SK-N-DZ (cell line): ENCODE measurements at regions not wholly inside any gene's neighbourhood (a gene's known extent, or its start where the extent isn't known, plus 50 kb on each side); places are given as distances from the start of the nearest gene placed in this dataset.
"Not testable (repeated sequence)": the region's sequence is repeated elsewhere in the genome, so short reads cannot be mapped to it uniquely, and the experiment has no call there.

Experiments
- DNase-seq: peaks from one replicate; pipeline ENCODE4 v3.0.0-alpha.2; 2015; ENCODE audit warnings: low spot score

DNA sequence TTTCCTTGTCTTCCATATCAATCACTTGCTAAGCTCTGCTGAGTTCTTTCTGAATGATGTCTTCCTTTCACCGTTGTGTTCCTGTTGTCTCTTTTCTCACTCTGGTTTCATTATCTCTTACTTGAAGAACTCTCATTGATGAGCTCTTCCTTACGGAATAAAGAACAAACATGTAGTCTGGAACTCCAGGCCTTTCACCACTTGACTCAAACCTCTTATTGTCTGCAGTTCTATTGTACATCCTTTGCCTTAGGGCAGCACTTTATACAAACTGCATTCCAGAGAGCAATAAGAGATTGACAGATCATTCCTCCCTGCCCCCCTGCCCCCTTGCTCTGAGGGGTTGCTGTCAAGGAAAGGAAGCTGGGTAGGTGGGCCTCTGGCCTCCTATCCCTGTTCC lies 517.4 kb downstream of the TMEM135 start:
- no peak for DNase-seq

DNA sequence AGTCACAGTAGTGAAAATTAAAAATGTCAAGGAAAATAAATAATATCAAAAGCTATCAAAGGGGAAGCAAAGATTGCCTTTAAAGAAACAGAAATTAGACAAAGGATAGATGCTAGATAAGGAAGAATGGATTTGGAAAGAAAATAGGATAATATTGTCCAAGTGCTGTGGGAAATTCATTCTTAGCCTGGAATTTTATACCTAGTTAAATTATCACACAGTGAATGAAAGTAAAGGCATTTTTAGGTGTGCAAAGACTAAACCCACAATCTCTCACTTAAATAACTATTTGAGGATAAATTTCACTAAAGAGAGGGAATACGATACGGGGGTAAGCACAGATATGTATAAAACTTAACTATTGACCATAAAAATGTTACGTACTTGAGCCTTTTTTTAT lies 511.1 kb downstream of the TMEM135 start:
- no peak for DNase-seq

DNA sequence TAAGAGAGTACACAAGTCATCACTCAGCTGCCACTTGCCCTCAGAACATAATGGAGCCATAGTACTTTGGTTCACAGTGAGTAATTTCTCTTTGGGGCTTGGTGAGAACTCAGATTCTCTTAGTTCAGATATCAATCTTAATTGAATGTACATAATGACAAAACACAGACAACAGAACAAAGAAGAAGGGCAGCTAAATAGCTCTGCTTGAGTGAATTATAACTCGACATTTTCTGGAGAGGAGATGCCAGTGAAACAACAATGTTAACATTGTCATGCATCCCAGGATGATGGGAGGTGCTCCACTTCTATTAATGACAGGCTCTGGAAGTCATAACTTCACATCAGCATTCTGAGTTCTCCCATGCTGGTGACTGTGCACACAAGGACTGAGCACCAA lies 508.1 kb downstream of the TMEM135 start:
- DNase-seq: peak; percentile 80

DNA sequence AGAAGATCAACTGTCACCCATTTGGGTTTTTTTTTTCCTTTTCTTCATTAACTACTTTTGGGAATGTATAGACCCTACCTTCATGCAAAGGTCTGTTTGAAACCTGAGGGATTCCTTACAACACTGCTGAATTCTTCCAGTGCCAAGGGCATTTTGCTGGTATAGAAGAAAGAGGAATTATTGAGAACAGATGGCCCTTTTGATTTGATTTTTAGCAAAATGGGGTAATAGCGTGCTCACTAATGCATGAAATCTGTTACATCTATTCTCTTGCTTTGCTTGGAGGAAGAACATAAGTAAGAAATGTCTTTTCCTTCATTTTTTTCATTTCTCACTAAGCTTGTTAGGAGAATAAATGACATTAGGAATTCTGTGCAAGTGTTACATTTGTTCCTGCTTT lies 501.9 kb downstream of the TMEM135 start:
- peak; percentile 61 for DNase-seq

DNA sequence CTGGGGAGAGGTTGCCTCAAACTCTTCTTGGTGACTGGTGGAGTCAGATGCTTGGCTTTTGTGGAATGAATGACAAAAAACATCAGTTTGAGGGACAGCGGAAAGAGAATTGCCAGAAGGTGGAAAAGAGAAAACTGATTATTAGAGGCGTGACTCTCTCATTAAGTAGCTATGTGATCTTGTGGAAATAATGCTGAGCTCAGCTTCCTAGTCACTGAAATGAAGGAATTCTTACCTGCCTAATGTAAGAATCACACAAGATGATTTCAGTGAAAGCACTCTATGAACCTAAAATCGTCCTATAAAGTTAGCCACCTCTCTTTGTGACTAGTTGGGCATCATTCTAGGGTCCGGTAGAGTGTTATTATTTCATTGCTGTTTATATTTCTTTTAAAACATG lies 498.8 kb downstream of the TMEM135 start:
- DNase-seq: no peak

DNA sequence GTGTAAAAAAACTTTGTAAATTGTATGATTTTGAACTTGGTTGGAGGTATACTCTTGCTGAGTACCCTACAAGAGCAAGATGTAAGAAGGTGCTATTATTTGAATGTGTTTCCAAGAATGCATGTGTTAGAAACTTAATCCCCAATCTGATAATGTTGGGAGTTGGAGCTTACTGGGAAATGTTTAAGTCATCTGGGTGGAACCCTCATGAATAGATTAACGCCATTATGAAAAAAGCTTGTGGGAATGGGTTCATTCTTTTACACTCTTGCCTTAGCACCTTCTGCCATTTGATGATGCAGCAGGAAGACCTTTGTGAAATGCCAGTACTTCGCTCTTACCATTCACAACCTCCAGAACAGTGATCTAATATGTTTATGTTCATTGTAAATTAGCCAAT lies 498.3 kb downstream of the TMEM135 start:
- DNase-seq: no peak

DNA sequence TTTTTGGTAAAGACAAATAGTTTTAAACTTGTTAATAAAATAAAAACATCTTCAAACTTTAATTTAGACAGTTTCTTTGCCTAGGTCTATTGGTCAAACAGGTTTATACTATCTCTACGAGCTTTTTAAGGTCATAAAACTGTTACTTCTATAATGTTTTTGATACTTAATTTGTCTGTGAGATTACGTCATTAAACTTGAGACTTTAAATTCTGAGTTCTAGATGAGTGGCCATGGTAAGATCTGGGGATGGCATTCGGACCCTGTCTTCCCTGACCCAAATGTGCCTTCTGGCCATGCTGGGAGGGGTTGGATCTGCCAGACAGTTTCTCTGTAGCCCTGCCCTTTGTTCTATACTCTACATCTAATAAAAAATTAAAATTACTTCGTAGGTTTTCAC lies 497.8 kb downstream of the TMEM135 start:
- DNase-seq: no peak

DNA sequence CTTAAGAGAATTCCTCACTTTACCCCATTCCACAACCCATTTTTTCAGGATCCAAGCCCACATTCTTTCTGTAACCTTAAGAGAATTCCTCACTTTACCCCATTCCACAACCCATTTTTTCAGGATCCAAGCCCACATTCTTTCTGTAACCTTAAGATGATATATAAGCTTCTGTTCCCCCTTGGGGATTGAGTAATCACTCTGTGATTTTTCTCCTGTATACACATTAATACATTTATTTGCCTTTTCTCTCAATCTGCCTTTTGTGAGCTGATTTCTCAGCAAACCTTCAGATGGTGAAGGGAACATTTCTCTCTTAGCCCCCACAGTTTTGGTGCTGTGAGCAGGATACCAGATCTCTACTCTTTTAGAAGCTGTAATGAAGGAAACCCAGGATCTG lies 494.1 kb downstream of the TMEM135 start:
- not testable (repeated sequence) for DNase-seq

DNA sequence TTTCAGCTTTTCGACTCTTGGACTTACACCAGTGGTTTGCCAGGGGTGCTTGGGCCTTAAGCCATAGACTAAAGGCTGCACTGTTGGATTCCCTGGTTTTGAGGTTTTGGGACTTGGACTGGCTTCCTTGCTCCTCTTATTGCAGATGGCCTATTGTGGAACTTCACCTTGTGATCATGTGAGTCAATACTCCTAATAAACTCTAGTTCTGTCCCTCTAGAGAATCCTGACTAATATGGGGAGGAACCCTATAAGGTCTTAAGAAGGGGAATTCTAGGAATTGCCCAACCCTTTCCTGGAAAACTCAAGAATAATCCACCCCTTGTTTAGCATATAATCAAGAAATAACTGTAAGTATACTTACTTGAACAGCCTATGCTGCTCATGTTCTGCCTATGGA lies 491.8 kb downstream of the TMEM135 start:
- no peak for DNase-seq

DNA sequence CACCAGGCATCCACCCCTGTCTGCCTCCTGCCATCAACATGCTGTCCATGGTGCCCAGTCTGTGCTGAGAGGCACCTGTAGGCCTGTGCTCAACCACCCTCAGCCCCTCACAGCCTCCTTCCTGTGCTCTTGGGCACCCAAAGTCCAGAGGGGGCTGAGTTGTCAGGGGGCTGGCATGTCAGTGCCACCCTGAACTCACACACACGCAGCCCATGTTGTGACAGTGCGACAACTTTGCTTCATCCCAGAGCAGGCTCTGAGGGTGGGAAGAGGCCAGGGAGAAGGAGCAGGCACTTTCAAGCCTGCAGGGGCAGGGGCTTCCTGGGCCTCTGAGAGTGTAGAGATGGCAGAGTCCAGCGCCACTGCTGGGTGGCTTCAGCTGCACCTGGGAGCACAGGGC lies 491.0 kb downstream of the TMEM135 start:
- DNase-seq: no peak

DNA sequence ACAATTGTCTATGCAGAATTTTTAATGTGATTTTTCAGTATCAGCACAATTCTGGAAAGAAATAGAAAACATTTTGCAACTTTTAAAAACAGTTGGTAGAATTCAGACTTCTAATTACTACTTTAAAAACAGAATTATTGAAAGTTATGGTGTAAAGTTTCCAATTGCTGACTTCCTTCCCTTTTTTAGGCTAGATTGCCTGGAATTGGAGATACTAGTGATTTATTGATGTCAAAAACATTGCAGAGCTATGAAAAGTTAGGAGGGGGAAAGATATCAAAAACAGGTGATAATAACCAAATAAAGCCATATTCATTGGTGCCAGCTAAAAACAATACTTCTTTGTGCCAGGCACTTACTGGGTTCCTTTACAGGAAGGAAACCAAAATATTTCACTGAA lies 485.5 kb downstream of the TMEM135 start:
- no peak for DNase-seq

DNA sequence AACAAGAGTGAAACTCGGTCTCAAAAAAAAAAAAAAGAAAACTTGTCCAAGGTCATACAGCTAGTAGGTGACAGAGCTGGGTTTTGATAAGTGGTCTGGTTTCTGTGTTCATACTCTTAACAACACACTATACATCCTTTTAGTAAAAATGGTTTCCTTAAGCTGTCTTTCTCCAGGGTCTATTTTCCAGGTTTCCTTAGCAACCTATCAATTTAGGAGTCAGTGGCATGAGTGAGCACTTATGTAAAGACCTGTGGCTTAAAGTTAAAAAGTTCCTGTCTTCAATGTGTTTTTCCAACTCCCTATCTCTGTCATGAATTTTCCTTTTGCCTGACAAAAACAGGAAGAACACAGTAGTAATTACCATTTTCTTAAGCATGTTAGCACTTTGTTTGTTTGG lies 480.5 kb downstream of the TMEM135 start:
- no peak for DNase-seq

DNA sequence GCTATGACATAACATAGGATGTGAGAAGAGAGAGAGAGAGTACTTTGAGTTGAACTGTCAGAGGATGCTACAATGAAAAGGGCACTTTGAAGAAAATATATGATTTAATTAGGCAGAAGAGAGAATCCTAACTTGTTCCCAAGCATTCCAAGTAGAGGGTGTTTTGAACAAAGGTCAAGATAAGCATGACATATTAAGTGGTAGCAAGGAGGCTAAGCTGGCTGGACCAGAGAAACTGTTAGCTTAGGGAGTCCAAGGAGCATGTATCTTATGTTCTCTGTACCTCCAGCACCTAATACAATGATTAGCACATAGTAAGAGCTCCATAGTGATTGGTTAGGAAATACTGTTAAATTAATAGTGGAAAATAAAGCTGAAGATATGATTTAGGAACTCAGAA lies 479.6 kb downstream of the TMEM135 start:
- no peak for DNase-seq

DNA sequence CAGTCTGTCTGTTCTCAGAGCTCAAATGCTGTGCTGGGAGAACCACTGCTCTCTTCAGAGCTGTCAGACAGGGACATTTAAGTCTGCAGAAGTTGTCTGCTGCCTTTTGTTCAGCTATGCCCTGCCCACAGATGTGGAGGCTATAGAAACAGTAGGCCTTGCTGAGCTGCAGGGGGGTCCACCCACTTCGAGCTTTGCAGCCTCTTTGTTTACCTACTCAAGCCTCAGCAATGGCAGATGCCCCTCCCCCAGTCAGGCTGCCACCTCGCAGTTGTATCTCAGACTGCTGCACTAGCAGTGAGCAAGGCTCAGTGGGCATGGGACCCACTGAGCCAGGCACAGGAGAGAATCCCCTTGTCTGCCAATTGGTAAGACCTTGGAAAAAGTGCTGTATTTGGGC lies 470.0 kb downstream of the TMEM135 start:
- not testable (repeated sequence) for DNase-seq

DNA sequence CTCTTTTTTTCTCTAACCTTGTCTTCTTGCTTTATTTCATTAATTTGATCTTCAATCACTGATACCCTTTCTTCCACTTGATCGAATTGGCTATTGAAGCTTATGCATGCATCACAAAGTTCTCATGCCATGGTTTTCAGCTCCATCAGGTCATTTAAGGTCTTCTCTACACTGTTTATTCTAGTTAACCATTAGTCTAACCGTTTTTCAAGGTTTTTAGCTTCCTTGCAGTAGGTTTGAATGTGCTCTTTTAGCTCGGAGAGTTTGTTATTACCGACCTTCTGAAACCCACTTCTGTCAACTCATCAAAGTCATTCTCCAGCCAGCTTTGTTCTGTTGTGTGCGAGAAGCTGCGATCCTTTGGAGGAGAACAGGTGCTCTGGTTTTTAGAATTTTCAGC lies 469.2 kb downstream of the TMEM135 start:
- DNase-seq: not testable (repeated sequence)

DNA sequence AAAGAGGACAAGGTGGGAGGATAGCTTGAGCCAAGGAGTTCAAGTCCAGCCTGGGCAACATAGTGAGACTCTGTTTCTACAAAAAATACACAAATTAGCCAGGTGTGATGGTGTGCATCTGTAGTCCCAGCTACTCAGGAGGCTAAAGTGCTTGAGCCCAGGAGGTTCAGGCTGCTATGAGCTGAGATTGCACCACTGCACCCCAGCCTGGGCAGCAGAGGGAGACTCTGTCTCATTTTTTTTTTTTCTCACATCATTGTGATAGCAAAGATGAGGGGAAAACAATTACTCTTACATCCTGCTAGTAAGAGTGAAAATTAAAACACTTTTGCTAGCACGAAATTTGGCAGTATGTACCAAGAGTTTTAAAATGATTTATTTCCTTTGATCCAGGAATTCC lies 463.7 kb downstream of the TMEM135 start:
- DNase-seq: no peak

DNA sequence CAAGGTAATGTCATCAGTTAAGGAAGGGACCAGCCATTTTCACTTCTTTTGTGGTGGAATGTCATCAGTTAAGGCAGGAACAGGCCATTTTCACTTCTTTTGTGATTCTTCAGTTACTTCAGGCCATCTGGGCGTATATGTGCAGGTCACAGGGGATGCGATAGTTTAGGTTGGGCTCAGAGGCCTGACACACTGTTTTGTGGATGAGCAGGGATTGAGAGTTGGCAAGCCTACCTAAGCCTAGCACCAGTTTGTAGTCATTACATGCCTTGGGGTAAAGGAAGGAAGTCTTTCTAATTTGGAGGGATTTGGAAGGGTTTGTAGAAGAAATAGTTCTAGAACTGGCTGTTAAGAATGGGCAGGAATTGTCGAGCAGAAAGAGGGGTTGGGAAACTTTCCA lies 457.2 kb downstream of the TMEM135 start:
- DNase-seq: not testable (repeated sequence)

DNA sequence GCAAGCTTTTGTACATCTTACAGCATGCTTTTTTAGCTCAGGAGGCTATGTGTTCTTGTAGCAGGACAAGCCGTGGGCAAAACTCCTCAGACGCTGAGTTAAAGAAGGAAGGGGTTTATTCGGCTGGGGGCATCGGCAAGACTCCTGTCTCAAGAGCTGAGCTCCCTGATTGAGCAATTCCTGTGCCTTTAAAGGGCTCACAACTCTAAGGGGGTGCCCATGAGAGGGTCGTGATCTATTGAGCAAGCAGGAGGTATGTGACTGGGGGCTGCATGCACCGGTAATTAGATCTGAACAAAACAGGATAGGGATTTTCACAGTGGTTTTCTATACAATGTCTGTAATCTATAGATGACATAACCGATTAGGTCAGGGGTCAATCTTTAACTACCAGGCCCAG lies 456.3 kb downstream of the TMEM135 start:
- DNase-seq: not testable (repeated sequence)

DNA sequence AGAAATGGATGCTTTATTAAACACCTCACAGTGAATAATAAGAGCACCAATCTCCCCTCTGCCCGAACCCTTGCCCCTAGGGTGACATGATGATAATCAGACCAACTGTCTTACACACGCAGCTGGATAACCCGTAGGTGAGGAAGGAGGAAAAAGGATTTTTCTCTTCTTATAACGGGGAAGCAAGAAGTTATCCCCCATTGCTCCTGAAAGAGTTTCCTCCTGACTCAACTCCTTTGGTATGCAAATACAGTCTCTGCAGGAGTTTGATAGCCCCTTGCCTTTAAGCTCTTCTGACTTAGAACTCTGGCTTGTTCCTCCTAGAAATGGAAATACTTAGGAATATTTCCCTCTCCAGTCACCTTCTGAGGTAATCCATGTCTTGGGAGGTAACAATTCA lies 455.8 kb downstream of the TMEM135 start:
- no peak for DNase-seq

DNA sequence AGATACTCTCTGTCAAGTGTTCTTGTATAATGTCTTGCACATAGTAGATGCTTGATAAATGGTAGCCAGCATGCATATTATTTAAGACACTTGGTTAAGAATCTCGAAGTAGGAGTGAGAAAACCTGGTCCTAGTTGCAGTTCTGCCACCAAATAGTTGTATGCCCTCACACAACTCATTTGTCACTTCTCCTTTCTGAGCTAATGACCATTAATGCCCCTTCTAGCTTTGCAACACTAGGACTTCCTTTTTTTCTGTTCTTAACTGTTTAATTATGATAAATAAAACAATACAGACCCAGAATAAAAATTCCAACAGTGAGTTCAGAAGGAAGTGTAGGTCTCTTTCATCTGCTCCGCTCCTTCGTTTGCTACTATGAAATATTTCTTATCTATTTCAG lies 453.6 kb downstream of the TMEM135 start:
- no peak for DNase-seq

DNA sequence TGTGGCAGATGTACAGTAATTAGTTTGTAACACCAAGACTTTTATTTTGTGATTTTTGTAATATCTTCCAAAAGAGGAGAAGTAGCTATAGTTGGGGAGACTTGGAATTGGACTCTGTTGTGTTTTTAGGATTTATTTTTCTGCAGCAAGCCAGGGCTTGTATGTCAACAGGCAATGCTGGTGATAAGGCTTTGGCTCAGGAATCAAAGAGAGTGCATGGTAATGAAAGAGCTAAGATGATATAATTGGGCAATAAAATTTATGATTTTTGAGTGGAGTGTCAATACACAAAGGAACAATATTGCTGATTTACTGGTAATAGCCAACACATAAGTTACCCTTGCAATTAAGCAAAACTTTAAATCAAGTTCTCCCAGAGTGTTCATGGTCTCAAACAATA lies 452.9 kb downstream of the TMEM135 start:
- no peak for DNase-seq

DNA sequence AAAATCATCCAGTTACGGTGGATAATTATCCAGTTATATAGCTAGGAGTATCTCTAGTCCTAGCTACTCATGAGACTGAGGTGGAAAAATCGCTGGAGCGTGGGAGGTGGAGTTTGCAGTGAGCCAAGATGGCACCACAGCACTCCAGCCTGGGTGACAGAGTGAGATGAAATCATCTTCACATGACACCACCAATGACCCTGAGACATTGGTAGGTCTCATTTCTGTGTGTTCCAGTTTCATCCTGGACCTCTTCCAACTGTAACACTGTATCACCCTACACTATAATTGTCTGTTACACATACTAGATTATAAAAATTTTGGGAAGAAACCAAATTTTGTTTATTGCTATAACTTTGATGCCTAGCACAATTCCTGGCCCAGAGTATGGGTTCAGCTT lies 446.8 kb downstream of the TMEM135 start:
- DNase-seq: no peak

DNA sequence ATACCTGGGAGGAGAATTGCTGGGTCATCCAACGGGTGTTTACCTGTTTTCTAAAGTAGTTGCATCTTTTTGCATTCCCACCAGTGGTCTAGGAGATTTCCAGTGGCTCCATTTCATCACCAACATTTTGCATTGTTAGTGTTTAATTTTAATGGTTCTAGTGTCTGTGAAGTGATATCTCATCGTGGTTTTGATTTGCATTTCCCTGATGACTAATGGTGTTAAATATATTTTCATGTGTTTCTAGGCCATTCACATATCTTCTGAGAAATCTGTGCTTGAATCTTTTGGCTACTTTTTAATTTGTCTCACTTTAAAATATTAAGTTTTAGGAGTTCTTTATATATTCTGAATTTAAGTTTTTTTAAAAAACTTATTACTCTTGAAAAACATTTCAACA lies 439.6 kb downstream of the TMEM135 start:
- DNase-seq: no peak

DNA sequence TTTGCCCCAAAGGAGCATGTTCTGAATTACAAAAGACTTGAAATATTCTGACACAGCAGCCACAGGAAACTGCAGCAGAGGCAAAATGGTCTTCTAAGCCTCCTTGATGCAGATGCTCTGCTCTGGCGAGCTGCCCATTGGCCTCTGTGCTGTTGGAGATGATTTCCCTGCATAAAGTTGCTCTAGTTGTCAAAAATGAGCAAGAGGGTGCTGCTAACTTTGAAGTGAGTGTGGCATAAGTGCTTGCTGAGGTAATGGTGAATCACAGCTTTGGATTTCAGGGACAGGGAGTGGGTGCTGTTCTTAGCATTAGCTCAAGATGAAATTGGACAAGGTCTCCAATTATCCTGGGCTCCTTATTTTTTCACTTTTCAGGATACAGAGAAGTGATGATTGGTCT lies 435.4 kb downstream of the TMEM135 start:
- no peak for DNase-seq

DNA sequence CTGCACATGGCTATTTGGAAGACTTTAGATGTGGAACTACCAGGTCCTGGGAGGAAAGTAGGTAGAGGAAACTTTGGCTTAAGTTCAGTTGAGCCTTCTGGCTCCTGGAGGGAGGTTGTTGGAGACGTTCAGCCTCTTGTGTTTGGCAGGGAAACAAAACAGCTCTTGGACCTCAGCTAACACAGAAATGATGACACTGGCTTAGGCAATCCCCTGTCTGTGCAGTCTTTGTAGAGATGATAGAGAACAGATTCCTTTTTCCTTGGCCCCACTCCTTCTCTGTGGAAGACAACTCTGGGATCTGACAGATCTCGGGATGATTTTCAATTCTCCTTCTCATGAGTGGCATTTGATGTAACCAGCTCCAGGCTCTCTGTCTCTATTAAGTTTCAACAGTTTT lies 428.5 kb downstream of the TMEM135 start:
- peak; percentile 42 for DNase-seq
